ENCODE measurements at regions not wholly inside any gene's neighbourhood (a gene's known extent, or its start where the extent isn't known, plus 50 kb on each side); places are given as distances from the start of the nearest gene placed in this dataset.

- H3K4me3 Mint-ChIP-seq, result no peak overlapping the region
- intact Hi-C loops (cut with micrococcal nuclease), result no loop called here
- CTCF ChIA-PET, result no interaction called here
Measured at GRCh38 chr14:23877538-23878180, 75.9 kb upstream of the DHRS4 start.

GRCh38 chr14:23881282-23881681 is 72.3 kb upstream of the DHRS4 start:
- ChIA-PET POLR2A (no interaction called here), CTCF (no interaction called here)
- no peaks in the 10 kb centered on the region for H3K36me3 ChIP-seq (replicated peaks in 1 of 2; ENCODE audit: control extremely low read depth in 1 of 2, control insufficient read depth in 1 of 2, extremely low read depth in 1 of 2, insufficient read depth in 2 of 2, low read length in 1 of 2)
- H3K4me3 Mint-ChIP-seq, result no peak overlapping the region
- H3K4me1 Mint-ChIP-seq, result peaks cover 3% of the 10 kb centered on the region
- peaks cover 19% of the 10 kb centered on the region for H3K27me3 Mint-ChIP-seq
- H3K9ac ChIP-seq (ENCODE audit: low read length), result no peak overlapping the region
- no peak overlapping the region for H3K4me2 ChIP-seq (replicated peaks; ENCODE audit: low read depth, low read length, poor library complexity, severe bottlenecking)
- H3K27me3 ChIP-seq (replicated peaks in 1 of 4; ENCODE audit: control extremely low read depth in 1 of 4, control insufficient read depth in 3 of 4, insufficient read depth in 4 of 4, low read length in 3 of 4), result peaks cover 0 to 8% (median 0%) of the 10 kb centered on the region in 4 experiments
- H3K9me3 Mint-ChIP-seq (ENCODE audit: insufficient read depth), result no peaks in the 10 kb centered on the region
- no peak overlapping the region for H2AFZ ChIP-seq (ENCODE audit: insufficient read depth, low read depth, low read length, poor library complexity, severe bottlenecking)
- intact Hi-C loops (cut with micrococcal nuclease), result no loop called here
- H3K9me3 ChIP-seq (ENCODE audit: control extremely low read depth in 1 of 3, control insufficient read depth in 2 of 3, insufficient read depth in 1 of 3, low read length in 2 of 3), result peaks cover 0 to 1% (median 0%) of the 10 kb centered on the region in 3 donors
- H3K4me1 ChIP-seq (ENCODE audit: control insufficient read depth in 2 of 2, insufficient read depth in 2 of 2, low read length in 2 of 2), result no peaks in the 10 kb centered on the region
- H3K27ac Mint-ChIP-seq, result no peak overlapping the region
- WGBS (ENCODE audit: insufficient coverage), result 92% methylated on average over 1 of the region's 1 CpG
- ATAC-seq (ENCODE audit: low read depth), result no peak
- H3K4me3 ChIP-seq (ENCODE audit: control extremely low read depth in 1 of 5, extremely low read depth in 1 of 5, insufficient read depth in 1 of 5, low read depth in 2 of 5, low read length in 4 of 5), result no peak overlapping the region
- H3K27ac ChIP-seq (ENCODE audit: low read length in 2 of 2), result no peak overlapping the region
- no peaks in the 10 kb centered on the region for H3K79me2 ChIP-seq (ENCODE audit: control insufficient read depth, insufficient read depth, low read length)
- TF ChIP-seq CTCF (IDR thresholded peaks at IDR 0.05), result no peak
- TF ChIP-seq EZH2 (IDR thresholded peaks at IDR 0.05; ENCODE audit: borderline replicate concordance, insufficient read depth, low read depth, low read length, poor library complexity, severe bottlenecking), result no peak
- DNase-seq, result no peak
- H4K20me1 ChIP-seq (ENCODE audit: control insufficient read depth, insufficient read depth, low read length, poor library complexity, severe bottlenecking), result no peaks in the 10 kb centered on the region

More at GRCh38 chr14:23877538-23878180, 75.9 kb upstream of the DHRS4 start:
- Histone ChIP-seq H3K27ac (ENCODE audit: low read length in 2 of 2) (no peak overlapping the region), H3K4me3 (ENCODE audit: control extremely low read depth in 1 of 5, extremely low read depth in 1 of 5, insufficient read depth in 1 of 5, low read depth in 2 of 5, low read length in 4 of 5) (no peak overlapping the region), H3K4me2 (replicated peaks; ENCODE audit: low read depth, low read length, poor library complexity, severe bottlenecking) (no peak overlapping the region), H3K36me3 (replicated peaks in 1 of 2; ENCODE audit: control extremely low read depth in 1 of 2, control insufficient read depth in 1 of 2, extremely low read depth in 1 of 2, insufficient read depth in 2 of 2, low read length in 1 of 2) (no peaks in the 10 kb centered on the region), H3K9me3 (ENCODE audit: control extremely low read depth in 1 of 3, control insufficient read depth in 2 of 3, insufficient read depth in 1 of 3, low read length in 2 of 3) (peaks cover 0 to 1% (median 0%) of the 10 kb centered on the region in 3 donors), H2AFZ (ENCODE audit: insufficient read depth, low read depth, low read length, poor library complexity, severe bottlenecking) (no peak overlapping the region), H3K4me1 (ENCODE audit: control insufficient read depth in 2 of 2, insufficient read depth in 2 of 2, low read length in 2 of 2) (no peaks in the 10 kb centered on the region), H3K27me3 (replicated peaks in 1 of 4; ENCODE audit: control extremely low read depth in 1 of 4, control insufficient read depth in 3 of 4, insufficient read depth in 4 of 4, low read length in 3 of 4) (peaks cover 0 to 12% (median 0%) of the 10 kb centered on the region in 4 experiments), H4K20me1 (ENCODE audit: control insufficient read depth, insufficient read depth, low read length, poor library complexity, severe bottlenecking) (no peaks in the 10 kb centered on the region), H3K79me2 (ENCODE audit: control insufficient read depth, insufficient read depth, low read length) (no peaks in the 10 kb centered on the region), H3K9ac (ENCODE audit: low read length) (no peak overlapping the region)
- WGBS (ENCODE audit: insufficient coverage), result 76% methylated on average over 3 of the region's 4 CpGs
- H3K4me1 Mint-ChIP-seq, result no peaks in the 10 kb centered on the region
- no peak overlapping the region for H3K27ac Mint-ChIP-seq
- TF ChIP-seq EZH2 (IDR thresholded peaks at IDR 0.05; ENCODE audit: borderline replicate concordance, insufficient read depth, low read depth, low read length, poor library complexity, severe bottlenecking), result no peak
- TF ChIP-seq CTCF (IDR thresholded peaks at IDR 0.05), result no peak
- H3K27me3 Mint-ChIP-seq, result peaks cover 24% of the 10 kb centered on the region
- H3K9me3 Mint-ChIP-seq (ENCODE audit: insufficient read depth), result no peaks in the 10 kb centered on the region
- DNase-seq (no peak), ATAC-seq (ENCODE audit: low read depth) (no peak)
- POLR2A ChIA-PET, result no interaction called here

Data from B cell (primary cell).